ENCODE measurements at regions not wholly inside any gene's neighbourhood (a gene's known extent, or its start where the extent isn't known, plus 50 kb on each side); places are given as distances from the start of the nearest gene placed in this dataset.

DNA sequence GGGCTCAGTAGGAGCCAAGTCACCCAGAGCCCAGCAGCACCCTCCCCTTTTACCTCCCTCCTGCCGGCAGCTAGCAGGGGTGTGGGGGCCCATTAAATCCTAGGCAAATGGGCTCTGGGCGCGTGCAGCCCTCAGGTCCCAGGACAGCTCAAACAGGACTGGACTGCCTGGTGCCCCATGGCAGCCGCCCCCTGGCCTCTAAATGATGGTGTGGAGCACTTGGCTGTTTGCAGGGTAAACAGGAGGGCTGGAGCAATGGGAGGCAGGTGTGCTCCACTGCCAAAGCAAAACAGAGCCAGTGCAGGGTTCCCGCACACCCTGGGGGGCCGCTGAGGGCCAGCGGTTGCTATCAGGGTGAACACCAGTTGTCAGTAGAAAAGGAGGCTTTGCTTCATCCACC, 55.9 kb upstream of the C5orf58 start:
- TF ChIP-seq, protein P1, sequence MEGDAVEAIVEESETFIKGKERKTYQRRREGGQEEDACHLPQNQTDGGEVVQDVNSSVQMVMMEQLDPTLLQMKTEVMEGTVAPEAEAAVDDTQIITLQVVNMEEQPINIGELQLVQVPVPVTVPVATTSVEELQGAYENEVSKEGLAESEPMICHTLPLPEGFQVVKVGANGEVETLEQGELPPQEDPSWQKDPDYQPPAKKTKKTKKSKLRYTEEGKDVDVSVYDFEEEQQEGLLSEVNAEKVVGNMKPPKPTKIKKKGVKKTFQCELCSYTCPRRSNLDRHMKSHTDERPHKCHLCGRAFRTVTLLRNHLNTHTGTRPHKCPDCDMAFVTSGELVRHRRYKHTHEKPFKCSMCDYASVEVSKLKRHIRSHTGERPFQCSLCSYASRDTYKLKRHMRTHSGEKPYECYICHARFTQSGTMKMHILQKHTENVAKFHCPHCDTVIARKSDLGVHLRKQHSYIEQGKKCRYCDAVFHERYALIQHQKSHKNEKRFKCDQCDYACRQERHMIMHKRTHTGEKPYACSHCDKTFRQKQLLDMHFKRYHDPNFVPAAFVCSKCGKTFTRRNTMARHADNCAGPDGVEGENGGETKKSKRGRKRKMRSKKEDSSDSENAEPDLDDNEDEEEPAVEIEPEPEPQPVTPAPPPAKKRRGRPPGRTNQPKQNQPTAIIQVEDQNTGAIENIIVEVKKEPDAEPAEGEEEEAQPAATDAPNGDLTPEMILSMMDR (conservative IDR thresholded peaks at IDR 0.05; ENCODE audit: low read depth, low read length), result no peak
- no peak for TF ChIP-seq EZH2 (IDR thresholded peaks at IDR 0.05; ENCODE audit: borderline replicate concordance, low read depth, low read length, poor library complexity, severe bottlenecking)
- no peaks in the 10 kb centered on the region for H3K9me3 ChIP-seq (ENCODE audit: low read depth, low read length, poor library complexity, severe bottlenecking)
- CTCF ChIA-PET, result no interaction called here

DNA sequence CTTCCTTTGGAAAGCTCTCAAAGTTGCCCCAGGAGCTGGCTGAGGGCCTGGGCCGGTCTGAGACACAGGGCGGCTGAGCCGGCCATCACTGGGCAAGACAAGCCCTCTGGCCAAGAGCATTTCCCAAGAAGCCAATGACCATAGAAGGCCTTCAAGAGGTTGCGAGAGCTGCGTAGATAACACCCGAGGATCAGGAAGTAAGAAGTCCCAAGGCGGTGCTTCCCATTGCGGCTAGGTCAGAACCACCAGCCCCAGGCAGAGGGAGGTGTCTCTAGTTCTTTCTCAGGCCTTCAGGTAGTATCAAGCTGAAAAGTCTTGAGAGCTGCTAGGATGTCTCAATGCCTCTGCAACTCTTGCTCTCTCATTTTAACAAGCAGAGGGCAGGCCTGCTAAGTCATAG, 54.0 kb upstream of the C5orf58 start:
- no peak for TF ChIP-seq EZH2 (IDR thresholded peaks at IDR 0.05; ENCODE audit: borderline replicate concordance, low read depth, low read length, poor library complexity, severe bottlenecking)
- TF ChIP-seq, protein P1 (conservative IDR thresholded peaks at IDR 0.05; ENCODE audit: low read depth, low read length), result no peak
- DNase-seq (ENCODE audit: low spot score), result no peak
- intact Hi-C loops (cut with micrococcal nuclease; ENCODE audit: unreplicated experiment), result no loop called here
- ChIA-PET POLR2A (ENCODE audit: low non-redundant PET) (interaction anchor here (0.7 kb wide), 1 partner anchor 954 kb away, joined by 9 read pairs; no protein-coding TSS in a partner anchor), CTCF (no interaction called here)
- H3K9me3 ChIP-seq (ENCODE audit: low read depth, low read length, poor library complexity, severe bottlenecking), result no peaks in the 10 kb centered on the region
- no peaks in the 10 kb centered on the region for H3K27me3 ChIP-seq (replicated peaks; ENCODE audit: insufficient read depth, low read depth, low read length, poor library complexity)
- no peaks in the 10 kb centered on the region for H3K4me1 ChIP-seq (ENCODE audit: insufficient read depth, low read length, poor library complexity, severe bottlenecking)
- H3K27ac ChIP-seq (ENCODE audit: low read depth, low read length, poor library complexity, severe bottlenecking), result no peak overlapping the region
- no peak overlapping the region for H3K4me3 ChIP-seq (ENCODE audit: low read depth, low read length, poor library complexity, severe bottlenecking)
- BruUV-seq (replicated peaks), result no TSS peak
- no peaks in the 10 kb centered on the region for H3K36me3 ChIP-seq (ENCODE audit: insufficient read depth, low read length, poor library complexity, severe bottlenecking)

More for the DNA sequence above, 55.9 kb upstream of the C5orf58 start:
- H3K27me3 ChIP-seq (replicated peaks; ENCODE audit: insufficient read depth, low read depth, low read length, poor library complexity), result no peaks in the 10 kb centered on the region
- BruUV-seq (replicated peaks), result no TSS peak
- no peak overlapping the region for H3K27ac ChIP-seq (ENCODE audit: low read depth, low read length, poor library complexity, severe bottlenecking)
- no peak for DNase-seq (ENCODE audit: low spot score)
- no peaks in the 10 kb centered on the region for H3K36me3 ChIP-seq (ENCODE audit: insufficient read depth, low read length, poor library complexity, severe bottlenecking)
- POLR2A ChIA-PET (ENCODE audit: low non-redundant PET), result no interaction called here
- intact Hi-C loops (cut with micrococcal nuclease; ENCODE audit: unreplicated experiment), result no loop called here
- no peak overlapping the region for H3K4me3 ChIP-seq (ENCODE audit: low read depth, low read length, poor library complexity, severe bottlenecking)
- H3K4me1 ChIP-seq (ENCODE audit: insufficient read depth, low read length, poor library complexity, severe bottlenecking), result no peaks in the 10 kb centered on the region

GRCh38 chr5:170179626-170180025, 53.2 kb upstream of the C5orf58 start:
- no peaks in the 10 kb centered on the region for H3K4me1 ChIP-seq (ENCODE audit: insufficient read depth, low read length, poor library complexity, severe bottlenecking)
- CTCF ChIA-PET, result no interaction called here
- no peaks in the 10 kb centered on the region for H3K9me3 ChIP-seq (ENCODE audit: low read depth, low read length, poor library complexity, severe bottlenecking)
- no TSS peak for BruUV-seq (replicated peaks)
- no peak overlapping the region for H3K27ac ChIP-seq (ENCODE audit: low read depth, low read length, poor library complexity, severe bottlenecking)
- POLR2A ChIA-PET (ENCODE audit: low non-redundant PET), result no interaction called here
- no peaks in the 10 kb centered on the region for H3K36me3 ChIP-seq (ENCODE audit: insufficient read depth, low read length, poor library complexity, severe bottlenecking)
- H3K4me3 ChIP-seq (ENCODE audit: low read depth, low read length, poor library complexity, severe bottlenecking), result no peak overlapping the region
- H3K27me3 ChIP-seq (replicated peaks; ENCODE audit: insufficient read depth, low read depth, low read length, poor library complexity), result no peaks in the 10 kb centered on the region
- no peak for TF ChIP-seq EZH2 (IDR thresholded peaks at IDR 0.05; ENCODE audit: borderline replicate concordance, low read depth, low read length, poor library complexity, severe bottlenecking)
- TF ChIP-seq, protein P1 (conservative IDR thresholded peaks at IDR 0.05; ENCODE audit: low read depth, low read length), result no peak
- intact Hi-C loops (cut with micrococcal nuclease; ENCODE audit: unreplicated experiment), result loop anchor here (10.0 kb wide), 1 partner anchor 1505 kb away; no protein-coding TSS in a partner anchor
- DNase-seq (ENCODE audit: low spot score), result no peak
